Fibroblast of skin of left quadriceps (primary cell): ENCODE measurements at regions not wholly inside any gene's neighbourhood (a gene's known extent, or its start where the extent isn't known, plus 50 kb on each side); places are given as distances from the start of the nearest gene placed in this dataset.

Experiments
- DNase-seq, 2 experiments: peaks; one replicate each; pipeline ENCODE4 v3.0.0-alpha.2; 2013; ENCODE audit warnings: low read depth in 2 of 2

- DNase-seq: no peak
Observed at GRCh38 chr9:23538461-23539003, 287.5 kb downstream of the ELAVL2 start.

GRCh38 chr9:23539311-23539710 is 286.7 kb downstream of the ELAVL2 start:
- DNase-seq: no peak

GRCh38 chr9:23541976-23542375 is 284.1 kb downstream of the ELAVL2 start:
- no peak for DNase-seq

- DNase-seq: peak in 1 of 2 experiments; percentile 42
Observed at GRCh38 chr9:23542438-23542837, 283.6 kb downstream of the ELAVL2 start.

GRCh38 chr9:23542927-23543326 is 283.1 kb downstream of the ELAVL2 start:
- DNase-seq: no peak

- no peak for DNase-seq
Observed at GRCh38 chr9:23543419-23543818, 282.6 kb downstream of the ELAVL2 start.

GRCh38 chr9:23545728-23546127 is 280.3 kb downstream of the ELAVL2 start:
- no peak for DNase-seq

GRCh38 chr9:23551311-23551721 is 274.7 kb downstream of the ELAVL2 start:
- no peak for DNase-seq

GRCh38 chr9:23551929-23552707 is 273.9 kb downstream of the ELAVL2 start:
- no peak for DNase-seq

GRCh38 chr9:23552876-23553601 is 273.0 kb downstream of the ELAVL2 start:
- no peak for DNase-seq

GRCh38 chr9:23554686-23555085 is 271.4 kb downstream of the ELAVL2 start:
- no peak for DNase-seq

- no peak for DNase-seq
Observed at GRCh38 chr9:23555851-23556250, 270.2 kb downstream of the ELAVL2 start.

GRCh38 chr9:23556459-23556858 is 269.6 kb downstream of the ELAVL2 start:
- DNase-seq: no peak

GRCh38 chr9:23557689-23558088 is 268.4 kb downstream of the ELAVL2 start:
- DNase-seq: peak; percentile 49 to 56

GRCh38 chr9:23559522-23559921 is 266.5 kb downstream of the ELAVL2 start:
- no peak for DNase-seq

- peak; percentile 57 to 61 for DNase-seq
Observed at GRCh38 chr9:23563517-23563916, 262.5 kb downstream of the ELAVL2 start.

GRCh38 chr9:23567516-23568165 is 258.4 kb downstream of the ELAVL2 start:
- DNase-seq: no peak

GRCh38 chr9:23571414-23572104 is 254.5 kb downstream of the ELAVL2 start:
- DNase-seq: no peak

- DNase-seq: no peak
Observed at GRCh38 chr9:23573800-23574199, 252.2 kb downstream of the ELAVL2 start.

- DNase-seq: no peak
Observed at GRCh38 chr9:23577611-23578010, 248.4 kb downstream of the ELAVL2 start.

GRCh38 chr9:23581931-23582330 is 244.1 kb downstream of the ELAVL2 start:
- DNase-seq: no peak

- DNase-seq: no peak
Observed at GRCh38 chr9:23582836-23583235, 243.2 kb downstream of the ELAVL2 start.
